NCI-H2196 (cell line): ENCODE measurements at regions not wholly inside any gene's neighbourhood (a gene's known extent, or its start where the extent isn't known, plus 50 kb on each side); places are given as distances from the start of the nearest gene placed in this dataset.
A peak's percentile ranks its signal among the peaks of the same experiment; 100 is the strongest.
"Not testable (repeated sequence)": the region's sequence is repeated elsewhere in the genome, so short reads cannot be mapped to it uniquely, and the experiment has no call there.

Experiments used
- DNase-seq: peaks from one replicate; lab custom pipeline; 2025; ENCODE audit not compliant: unreplicated experiment; lab: John Stamatoyannopoulos, UW

DNA sequence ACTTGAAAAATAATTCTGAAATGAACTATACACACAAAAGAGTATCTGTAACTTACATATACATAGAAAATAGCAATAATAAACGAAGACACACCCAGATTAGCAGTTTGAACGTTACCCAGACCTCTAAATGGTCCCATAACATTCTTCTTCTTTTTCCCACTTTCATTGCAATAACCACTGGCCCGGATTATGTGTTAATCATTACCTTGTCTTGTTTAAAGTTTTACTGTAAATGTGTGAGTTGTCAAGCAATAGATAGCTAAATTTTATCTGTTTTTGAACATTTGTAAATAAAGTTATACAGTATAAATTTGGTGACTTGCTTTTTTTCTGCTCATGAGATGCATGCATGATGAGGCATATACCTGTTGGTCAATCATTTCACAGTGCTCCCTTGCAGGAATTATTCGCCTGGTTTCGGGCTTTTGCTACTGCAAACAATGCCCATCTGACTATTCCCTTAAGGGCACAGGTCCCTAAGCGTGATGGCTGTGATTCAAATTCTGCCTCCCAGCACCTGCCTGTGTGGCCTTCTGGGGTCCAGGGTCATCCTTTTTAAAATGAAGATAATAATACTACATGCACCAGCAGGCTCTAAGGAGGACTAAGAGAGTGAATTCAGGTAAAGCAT is 66.1 kb downstream of the GADD45G start:
- DNase-seq: no peak

DNA sequence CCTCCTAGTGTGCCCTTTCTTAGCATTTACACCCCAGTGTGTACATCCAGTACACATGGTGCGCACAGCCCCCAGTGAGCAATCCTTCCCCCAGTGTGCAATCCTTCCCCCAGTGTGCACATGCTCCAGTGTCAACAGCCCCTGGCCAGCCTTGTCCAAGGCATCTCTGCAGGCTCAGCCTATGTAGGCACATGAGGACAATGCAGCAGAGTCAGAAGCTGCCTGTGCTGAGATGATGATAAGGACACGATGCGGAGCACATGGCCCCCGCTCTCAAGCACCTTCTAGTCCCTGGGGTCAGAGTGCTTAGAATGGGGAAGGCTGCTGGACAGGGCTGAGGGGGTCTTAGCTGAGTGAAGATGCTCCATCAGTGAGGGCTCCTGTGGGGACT is 69.8 kb downstream of the GADD45G start:
- no peak for DNase-seq

DNA sequence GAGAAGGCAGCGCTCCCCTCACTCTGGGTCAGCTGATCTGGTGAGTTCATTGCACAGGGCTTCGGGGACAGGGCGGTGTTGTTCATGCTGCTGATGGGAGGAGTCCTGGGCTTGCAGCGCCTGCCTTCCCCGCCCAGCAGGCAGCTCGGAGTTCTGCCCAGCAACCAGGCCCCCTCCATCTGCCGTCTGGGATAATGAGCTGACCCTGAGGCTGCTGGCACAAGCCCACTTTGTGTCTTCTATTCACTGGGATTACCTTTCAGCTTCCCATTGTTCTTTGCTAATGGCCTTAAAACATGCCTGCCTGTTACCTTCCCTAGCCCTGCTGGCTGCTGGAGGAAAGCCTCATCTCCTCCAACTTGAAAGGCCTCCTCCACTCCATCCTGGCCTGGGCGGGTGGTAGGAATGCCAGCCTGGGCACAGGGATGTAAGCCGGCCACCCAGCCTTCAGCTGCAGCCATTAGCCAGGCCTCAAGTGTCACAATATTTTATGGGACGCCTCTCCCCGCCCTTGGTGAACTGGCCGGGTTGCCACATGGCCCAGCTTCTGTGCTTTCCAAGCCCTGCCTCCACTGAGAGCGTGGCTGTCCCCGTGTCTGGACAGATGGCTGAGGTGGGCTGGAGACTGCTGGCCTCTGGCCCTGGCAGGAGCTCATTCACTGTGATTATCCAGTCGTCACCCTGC is 70.4 kb downstream of the GADD45G start:
- peak; percentile 88 for DNase-seq

DNA sequence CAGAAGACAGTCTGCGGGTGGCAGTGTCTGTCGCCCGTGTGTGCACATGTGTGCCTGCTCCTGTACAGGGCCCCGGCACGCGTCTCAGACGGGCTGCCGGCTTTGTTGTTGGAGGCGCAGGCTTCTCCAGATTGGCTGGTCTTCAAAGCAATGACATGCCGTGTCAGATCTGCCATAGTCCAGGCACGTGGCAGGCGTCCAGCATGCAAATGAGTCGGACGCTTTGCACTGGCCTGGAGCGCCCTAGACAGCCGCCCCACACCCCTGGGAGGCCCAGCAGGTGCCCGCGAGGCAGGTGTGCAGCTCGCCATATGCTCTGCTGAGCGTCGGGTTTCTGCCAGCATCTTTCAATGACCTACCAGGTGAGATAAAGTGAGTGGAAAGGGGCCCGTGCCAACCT is 71.5 kb downstream of the GADD45G start:
- peak; percentile 97 for DNase-seq

DNA sequence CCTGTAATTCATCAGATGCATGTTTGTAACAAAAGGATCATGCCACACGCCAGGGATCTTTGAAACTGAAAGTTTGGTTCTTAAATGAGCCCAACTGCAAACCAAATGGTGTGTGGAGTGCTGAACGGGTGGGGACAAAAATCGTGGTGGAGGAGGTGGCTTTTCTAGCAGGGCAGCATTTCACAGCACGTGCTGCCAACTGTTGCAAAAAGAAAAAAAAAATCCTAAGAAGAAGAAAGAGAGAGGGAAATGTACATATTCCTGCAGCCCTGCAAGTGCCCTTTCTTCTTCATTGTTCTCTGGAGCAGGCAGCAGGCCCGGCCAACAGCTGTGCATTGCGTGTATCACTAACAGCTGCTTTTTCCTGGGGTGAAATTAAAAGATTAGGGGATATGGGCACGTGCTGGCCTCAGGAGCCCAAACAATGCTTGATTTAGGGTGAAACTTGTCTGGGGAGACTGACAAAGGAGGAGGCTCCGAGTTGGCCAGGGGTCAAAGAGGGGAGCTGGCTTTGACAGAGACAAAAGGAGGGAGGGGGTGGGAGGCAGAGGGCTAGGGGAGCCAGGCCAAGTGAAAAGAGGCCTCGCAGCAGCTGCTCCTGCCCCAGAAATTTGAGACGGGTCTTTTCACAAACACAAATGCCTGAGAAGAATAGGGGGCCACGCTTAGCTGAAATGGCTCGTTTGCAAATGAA is 73.0 kb downstream of the GADD45G start:
- peak; percentile 57 for DNase-seq

DNA sequence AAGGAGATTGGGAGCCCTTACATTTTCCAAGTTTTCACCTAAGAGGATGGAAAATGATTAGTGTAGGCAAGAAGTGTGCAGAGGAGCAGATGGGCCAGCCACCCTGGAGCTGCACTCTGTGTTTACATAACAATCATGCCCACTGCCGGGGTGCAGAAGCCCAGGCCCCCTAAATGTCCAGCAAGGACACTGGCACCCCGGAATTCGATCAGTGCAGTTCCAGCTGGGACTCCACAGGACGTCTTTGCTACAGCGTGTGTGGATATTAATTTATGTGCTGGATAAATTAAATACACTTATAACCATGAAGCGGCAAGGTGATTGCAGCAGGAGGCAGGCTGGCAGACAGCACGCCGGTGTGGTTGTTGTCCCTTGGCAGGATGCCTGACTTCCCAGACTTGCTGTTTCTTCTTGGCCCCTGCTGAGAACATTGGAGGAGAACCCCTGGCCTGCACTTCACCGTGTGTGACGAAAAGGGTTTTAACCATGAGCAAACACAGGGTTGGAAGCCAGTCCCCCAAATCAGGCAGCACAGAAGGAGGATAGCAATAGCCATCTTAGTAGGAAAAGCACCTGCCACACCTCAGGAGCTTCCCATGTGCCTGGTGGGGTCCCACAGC is 73.7 kb downstream of the GADD45G start:
- DNase-seq: peak; percentile 32

DNA sequence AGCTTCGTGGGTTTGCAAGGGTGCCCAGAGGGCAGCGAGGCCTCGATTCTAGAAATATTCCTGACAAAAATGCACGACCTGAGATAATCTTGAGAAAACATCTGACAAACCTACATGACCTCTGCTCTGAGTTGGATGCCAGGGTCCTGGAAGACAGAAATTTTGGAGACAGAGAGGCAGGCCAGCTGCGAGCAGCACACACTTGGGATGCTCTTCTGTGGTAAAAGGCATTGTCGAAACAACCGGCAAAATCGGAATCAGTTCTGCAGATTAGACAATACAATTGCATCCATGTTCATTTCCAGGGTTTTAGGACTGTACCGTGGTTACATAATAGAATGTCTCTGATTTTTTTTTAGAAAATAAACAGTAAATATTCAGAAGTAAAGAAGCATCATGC is 74.2 kb downstream of the GADD45G start:
- DNase-seq: no peak

DNA sequence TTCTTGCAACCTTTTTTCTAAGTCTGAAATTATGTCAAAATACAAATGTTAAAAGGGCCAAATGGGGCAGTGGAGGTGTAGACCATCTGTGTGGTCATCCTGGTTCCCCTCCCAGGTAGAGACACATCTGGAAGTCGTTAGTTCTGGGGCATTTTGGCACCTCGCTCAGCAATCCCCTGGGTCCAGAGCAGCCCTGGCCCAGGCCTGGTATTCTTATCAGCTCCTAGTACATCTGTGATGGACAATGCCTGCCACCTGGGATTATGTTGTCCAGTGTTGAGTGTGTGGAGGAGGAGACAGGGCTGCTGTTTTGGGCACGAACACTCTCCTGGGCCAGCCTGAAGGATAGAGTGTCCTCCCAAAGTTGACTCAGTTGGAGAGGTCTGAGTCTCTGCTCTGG is 74.8 kb downstream of the GADD45G start:
- DNase-seq: no peak

DNA sequence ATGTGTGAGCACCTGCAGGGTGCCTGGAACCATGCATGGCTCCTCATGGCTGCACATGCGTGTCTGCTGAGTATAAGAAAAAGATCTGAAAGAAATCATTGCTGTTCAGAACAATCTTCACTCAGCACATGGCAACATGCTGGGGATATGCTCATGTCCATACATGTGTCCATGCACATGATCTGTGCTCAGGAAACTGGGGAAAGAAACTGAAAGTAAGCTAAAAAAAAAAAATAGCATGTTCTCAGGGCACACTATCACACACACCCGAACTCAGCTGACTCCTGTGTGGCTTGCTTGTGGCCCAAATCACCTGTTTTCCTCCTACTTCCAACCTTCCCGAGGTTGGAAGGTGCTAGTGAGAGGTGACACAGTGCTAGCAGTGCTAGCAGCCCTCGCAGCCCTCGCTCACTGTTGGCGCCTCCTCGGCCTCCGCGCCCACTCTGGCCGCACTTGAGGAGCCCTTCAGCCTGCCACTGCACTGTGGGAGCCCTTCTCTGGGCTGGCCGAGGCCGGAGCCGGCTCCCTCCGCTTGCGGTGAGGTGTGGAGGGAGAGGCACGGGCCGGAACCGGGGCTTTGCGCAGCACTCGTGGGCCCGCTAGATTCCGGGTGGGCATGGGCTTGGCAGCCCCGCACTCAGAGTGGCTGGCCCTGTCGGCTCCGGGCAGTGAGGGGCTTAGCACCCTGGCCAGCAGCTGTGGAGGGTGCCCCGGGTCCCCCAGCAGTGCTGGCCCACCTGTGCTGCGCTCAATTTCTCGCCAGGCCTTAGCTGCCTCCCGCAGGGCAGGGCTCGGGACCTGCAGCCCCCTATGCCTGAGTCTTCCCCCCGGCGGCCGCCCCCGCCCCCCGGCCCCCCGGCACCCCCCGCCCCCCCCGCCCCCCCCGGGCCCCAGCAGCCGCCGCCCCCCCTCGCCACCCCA is 76.0 kb downstream of the GADD45G start:
- no peak for DNase-seq

DNA sequence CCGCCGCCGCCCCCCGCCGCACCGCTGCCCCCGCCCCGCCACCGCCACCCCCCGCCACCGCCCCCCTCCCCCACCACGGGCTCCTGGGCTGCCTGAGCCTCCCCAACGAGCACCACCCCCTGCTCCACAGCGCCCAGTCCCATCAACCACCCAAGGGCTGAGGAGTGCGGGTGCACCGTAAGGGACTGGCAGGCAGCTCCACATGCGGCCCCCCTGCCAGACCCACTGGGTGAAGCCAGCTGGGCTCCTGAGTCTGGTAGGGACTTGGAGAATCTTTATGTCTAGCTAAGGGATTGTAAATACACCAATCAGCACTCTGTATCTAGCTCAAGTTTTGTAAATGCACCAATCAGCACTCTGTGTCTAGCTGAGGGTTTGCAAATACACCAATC is 76.7 kb downstream of the GADD45G start:
- DNase-seq: not testable (repeated sequence)

DNA sequence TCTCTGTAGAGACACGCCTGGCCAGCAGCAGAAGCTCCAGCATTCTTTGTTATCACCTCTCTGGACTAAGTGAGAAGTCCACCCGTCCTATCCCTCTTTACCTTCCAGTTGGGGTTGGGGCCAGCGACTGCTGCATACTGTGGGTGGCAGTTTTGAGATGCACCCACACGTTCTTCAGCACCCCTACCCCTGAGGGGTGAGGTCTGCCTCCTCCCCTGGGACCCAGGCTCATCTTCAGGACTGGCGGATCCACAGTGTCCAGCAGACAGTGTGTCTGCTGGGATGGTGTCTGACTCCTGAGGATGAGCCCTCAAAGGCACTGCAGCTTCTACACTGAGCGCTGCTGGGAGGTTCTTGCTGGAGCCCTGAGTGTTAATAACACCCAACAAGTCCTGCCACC is 78.8 kb downstream of the GADD45G start:
- no peak for DNase-seq

DNA sequence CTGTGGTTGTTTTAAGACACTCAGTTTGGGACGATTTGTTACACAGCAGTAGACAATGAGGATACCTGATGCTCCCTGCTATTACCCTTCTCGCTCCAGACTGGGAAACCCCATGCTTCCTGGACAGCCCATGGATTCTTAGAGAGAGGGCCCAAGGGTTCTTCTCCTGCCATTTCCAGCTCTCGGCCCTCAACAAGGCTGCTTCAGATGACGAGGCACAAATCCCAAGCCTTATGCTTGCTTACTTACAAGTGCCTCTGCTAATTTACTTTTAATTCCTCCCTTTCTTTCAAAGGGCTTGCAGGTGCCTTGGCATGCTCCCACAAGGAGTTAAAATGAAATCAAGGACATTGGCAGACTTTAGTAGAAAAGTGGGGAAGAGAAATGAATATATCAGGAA is 79.4 kb downstream of the GADD45G start:
- DNase-seq: no peak

DNA sequence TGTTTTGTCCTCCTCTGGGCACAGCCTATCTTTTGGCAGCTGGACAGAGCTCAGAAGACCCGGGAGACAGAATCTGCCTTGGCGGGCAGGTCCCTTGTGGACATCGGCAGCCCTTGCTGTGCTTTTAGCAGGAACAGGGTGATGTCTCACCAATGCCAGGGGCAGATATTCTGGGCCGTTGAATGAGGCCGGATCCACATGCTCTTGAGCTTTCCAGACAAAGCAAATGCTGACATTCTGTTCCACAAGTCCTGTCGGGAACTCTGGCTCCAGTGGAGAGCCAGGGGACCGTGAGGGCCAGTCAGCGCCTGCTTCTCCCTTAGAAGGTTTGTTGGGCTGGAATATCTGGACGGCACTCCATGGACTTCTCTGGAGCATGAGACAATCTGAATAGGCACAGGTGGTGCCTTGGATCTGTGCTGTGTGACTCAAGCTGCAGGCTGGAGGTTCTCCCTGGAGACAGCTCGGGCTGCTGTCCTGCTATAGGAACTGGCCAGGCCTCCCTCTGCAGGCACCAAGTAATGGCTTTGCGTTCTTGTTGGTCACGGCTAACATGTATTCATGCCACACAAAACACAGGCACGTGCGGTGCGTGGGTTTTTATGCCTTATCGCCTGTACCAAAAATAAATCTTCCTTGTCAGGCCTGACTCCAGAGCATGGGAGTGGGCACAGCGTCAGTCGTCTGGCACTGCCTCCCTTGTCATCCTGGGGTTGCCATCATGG is 80.3 kb downstream of the GADD45G start:
- DNase-seq: no peak

DNA sequence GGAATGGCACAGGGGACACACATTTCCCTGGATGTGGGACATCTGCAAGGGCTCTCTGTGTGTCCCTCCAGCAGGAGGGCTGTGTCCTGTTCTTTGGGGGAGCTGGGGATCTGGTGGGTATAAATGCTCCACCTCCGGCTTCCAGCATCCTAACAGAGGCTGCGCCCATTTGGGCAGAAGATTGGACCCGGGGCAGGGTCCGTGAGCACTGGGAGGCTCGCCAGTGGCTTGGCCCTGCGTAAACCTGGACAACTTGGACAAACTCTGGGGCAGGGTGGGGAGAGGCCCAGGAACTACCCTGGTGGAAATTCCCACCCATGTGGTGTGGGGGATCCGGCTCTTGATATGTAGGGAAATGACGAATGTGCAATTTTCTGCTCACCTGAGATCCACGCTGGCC is 80.9 kb downstream of the GADD45G start:
- DNase-seq: no peak

DNA sequence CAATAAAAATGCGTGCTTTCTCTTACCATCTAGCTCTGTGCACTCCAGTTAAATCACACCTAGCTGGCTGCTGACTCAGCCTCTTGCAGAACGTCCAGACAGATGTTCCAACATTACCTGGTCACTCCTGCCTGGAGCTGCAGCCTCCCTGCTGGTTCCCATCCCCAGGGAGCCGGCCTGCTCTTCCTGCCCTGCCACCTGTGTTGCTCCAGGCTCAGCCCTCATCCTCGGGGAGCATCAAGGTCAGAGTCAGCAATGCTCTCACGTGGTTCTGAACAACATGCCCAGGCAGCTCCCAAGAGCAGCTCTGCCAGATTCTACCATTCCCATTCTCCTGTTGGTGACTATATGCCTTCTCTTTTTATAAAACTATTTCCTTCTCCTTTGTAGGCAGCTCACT is 81.3 kb downstream of the GADD45G start:
- DNase-seq: peak; percentile 87

DNA sequence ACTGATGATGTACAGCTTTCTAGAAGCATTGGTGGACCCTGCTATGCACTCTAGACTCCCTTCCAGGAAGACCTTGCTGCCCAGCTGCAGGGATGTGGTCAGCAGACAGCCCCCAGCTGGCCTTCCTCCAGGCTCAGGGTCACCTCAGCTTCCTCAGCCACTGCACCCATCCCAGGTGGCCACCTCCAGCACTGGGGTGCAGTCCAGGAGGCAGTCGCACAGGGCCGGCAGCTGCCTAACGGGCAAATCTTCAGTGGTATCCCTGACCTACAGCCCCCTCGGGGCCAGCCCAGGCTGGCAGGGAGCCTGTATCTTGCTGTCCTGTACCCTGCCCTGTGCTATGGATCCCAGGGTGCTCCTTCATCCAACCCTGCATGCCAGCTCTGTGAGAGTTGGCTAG is 81.8 kb downstream of the GADD45G start:
- DNase-seq: no peak

DNA sequence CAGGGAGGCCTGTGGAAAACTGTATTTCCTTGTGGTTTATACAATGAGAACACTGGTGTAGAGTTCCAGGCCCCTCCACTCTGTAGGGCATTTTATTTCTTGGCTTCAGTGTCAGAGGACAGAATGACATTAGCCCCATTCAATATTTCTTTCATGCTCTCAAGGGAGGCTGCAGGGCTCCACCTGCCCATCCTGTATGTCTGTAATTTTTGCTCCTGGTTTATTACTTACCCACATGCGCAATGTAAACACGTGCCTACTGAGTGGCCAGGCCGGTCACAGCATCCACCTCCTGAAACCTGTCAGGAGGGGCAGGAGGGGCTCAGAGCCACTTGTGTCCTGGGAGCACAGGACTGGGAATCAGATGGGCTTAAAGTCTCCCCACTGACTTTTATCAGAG is 82.4 kb downstream of the GADD45G start:
- peak; percentile 68 for DNase-seq

DNA sequence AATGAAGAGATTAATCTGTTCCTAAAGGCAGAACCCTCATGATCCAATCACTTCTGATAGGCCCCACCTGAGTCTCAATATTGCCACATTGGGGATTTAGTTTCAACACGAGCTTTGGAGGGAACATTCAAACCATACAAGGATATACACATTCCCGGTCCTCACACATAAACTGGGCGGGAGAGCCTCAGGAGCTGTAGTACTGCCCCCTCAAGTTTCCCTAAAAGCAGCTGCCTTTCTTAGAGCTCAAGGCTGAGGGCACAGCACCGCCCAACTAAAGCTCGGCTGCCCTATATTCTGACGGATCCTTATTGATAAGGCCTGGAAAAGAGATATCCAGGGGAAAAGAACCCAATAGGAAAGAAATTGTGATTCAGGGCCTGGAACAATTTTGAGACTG is 83.0 kb downstream of the GADD45G start:
- DNase-seq: no peak

DNA sequence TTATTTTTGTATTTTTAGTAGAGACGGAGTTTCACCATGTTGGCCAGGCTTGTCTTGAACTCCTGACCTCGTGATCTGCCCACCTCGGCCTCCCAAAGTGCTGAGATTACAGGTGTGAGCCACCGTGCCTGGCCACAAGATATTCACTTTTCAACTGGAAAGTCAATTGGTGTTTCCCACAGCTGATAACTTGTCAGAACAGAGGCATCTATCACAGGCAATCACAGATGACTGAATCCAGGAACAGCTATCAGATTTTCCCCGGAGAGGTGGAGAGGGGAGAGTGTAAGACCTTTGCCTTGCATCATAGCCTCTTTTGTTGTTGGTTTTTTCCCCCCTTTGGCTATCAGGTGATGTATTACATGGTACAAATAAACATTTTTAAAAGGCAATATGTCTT is 84.5 kb downstream of the GADD45G start:
- DNase-seq: not testable (repeated sequence)

DNA sequence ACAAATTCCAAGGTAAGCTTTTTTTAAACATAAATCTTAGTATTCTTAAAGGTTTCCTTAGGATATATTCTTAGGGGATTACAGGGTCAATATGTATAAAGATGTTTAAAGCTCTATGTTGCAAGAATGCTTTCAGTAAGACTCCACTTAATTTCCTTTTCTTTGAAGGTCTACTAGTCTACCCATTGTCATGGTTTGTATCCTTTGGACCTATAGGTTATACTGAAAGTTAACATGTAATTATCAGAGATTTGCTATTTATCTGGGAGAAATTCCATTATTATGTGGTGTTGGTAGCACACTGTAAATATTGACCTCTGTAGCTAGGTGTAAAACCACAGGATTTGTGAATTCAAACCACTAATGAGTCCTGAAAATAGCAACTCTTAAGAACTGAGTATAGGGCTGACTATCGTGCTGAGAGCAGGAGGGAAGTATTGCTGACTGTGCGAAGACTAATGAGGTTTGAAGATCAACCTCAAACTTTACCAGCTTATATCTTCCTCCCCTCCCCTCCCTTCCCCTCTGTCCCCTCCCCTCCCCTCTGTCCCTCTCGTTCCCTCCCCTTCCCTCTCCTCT is 85.6 kb downstream of the GADD45G start:
- no peak for DNase-seq
